ENCODE measurements at regions not wholly inside any gene's neighbourhood (a gene's known extent, or its start where the extent isn't known, plus 50 kb on each side); places are given as distances from the start of the nearest gene placed in this dataset.

DNA sequence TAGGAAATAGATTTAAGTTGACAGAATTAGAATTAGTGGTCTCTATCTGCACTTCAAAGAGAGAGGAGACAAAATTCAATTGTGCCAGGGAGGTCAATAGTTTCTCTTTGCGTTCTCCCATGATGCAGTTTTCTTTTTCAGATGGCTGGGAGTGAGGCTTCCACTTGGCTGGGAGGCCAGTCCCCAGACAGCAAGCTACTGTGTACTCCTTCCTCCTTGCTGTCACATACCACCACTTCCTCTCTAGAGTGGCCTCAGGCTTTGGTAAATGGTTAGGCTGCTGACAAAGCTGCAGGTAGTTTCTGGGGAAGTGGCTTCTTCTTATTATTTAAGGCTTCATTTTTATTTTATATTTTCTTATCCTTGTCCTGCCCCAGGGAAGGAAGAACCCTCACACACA is 106.2 kb upstream of the HS3ST4 start:
- Histone ChIP-seq H3K4me3 (ENCODE audit: low read depth, low read length) (no peak overlapping the region), H3K27me3 (ENCODE audit: control insufficient read depth, insufficient read depth, low read length) (no peaks in the 10 kb centered on the region), H3K36me3 (ENCODE audit: control insufficient read depth, insufficient read depth, low read length) (no peaks in the 10 kb centered on the region)
- no peak for FAIRE-seq
- no peak for DNase-seq (ENCODE audit: low read depth)
- TF ChIP-seq, protein P1, sequence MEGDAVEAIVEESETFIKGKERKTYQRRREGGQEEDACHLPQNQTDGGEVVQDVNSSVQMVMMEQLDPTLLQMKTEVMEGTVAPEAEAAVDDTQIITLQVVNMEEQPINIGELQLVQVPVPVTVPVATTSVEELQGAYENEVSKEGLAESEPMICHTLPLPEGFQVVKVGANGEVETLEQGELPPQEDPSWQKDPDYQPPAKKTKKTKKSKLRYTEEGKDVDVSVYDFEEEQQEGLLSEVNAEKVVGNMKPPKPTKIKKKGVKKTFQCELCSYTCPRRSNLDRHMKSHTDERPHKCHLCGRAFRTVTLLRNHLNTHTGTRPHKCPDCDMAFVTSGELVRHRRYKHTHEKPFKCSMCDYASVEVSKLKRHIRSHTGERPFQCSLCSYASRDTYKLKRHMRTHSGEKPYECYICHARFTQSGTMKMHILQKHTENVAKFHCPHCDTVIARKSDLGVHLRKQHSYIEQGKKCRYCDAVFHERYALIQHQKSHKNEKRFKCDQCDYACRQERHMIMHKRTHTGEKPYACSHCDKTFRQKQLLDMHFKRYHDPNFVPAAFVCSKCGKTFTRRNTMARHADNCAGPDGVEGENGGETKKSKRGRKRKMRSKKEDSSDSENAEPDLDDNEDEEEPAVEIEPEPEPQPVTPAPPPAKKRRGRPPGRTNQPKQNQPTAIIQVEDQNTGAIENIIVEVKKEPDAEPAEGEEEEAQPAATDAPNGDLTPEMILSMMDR (IDR thresholded peaks at IDR 0.05; ENCODE audit: insufficient read depth, low read length, severe bottlenecking), result no peak

DNA sequence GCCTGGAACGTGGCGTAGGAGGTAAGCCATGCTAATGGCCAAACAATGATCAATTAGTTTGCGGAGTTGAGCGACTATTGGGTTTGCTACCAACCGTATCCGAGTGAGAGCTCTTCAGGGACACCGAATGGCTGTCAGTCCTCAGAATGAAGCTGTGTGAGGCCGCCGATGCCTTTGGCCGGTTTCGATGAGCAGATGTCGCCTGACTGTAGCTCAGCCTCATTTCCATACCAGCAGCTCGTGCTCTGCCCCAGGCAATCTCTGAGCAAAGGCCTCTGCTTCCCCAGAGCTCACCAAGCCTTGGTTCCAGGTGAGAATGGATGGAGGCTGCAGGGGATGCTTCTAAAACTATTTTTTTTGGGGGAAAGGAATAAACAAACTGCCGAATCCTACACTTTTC is 111.7 kb upstream of the HS3ST4 start:
- no peak for DNase-seq (ENCODE audit: low read depth)
- Histone ChIP-seq H3K27me3 (ENCODE audit: control insufficient read depth, insufficient read depth, low read length) (no peaks in the 10 kb centered on the region), H3K4me3 (ENCODE audit: low read depth, low read length) (no peak overlapping the region), H3K36me3 (ENCODE audit: control insufficient read depth, insufficient read depth, low read length) (no peaks in the 10 kb centered on the region)
- TF ChIP-seq, protein P1 (IDR thresholded peaks at IDR 0.05; ENCODE audit: insufficient read depth, low read length, severe bottlenecking), result no peak
- no peak for FAIRE-seq

DNA sequence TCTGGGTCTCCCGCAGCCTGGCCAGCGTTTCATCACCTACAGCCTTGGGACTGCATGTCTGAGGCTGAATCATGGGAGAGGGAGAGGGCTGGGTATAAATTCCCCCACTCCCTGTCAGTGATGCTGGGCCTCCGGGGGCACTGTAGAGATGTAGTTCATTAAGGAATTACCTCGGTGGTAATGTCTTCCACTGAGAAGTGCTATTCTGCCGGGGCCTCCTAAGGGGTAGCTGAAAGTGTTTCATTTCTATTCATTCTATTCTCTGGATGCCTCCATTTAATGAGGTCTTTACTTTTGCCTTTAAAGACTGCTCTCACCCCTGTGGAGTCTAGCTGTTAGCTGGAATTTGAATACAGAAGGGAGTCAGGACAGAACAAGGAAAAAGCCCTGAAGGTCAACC is 116.4 kb upstream of the HS3ST4 start:
- TF ChIP-seq, protein P1 (IDR thresholded peaks at IDR 0.05; ENCODE audit: insufficient read depth, low read length, severe bottlenecking), result no peak
- H3K27me3 ChIP-seq (ENCODE audit: control insufficient read depth, insufficient read depth, low read length), result no peaks in the 10 kb centered on the region
- no peak for FAIRE-seq
- no peaks in the 10 kb centered on the region for H3K36me3 ChIP-seq (ENCODE audit: control insufficient read depth, insufficient read depth, low read length)
- no peak overlapping the region for H3K4me3 ChIP-seq (ENCODE audit: low read depth, low read length)
- DNase-seq (ENCODE audit: low read depth), result no peak

DNA sequence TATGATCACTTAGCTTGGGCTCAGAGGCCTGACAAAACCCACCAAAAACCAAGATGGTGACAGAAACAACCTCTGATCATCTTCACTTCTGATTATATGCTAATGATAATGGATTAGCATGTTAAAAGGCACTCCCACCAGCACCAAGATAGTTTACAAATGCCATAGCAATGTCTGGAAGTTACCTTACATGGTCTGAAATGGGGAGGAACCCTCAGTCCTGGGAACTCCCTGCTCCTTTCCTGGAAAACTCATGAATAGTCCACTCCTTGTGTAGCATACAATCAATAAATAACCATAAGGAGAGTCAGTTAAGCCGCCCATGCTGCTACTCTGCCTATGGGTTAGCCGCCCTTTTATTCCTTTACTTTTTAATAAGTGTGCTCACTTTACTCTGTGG is 120.0 kb upstream of the HS3ST4 start:
- DNase-seq (ENCODE audit: low read depth) (no peak), FAIRE-seq (no peak)
- H3K4me3 ChIP-seq (ENCODE audit: low read depth, low read length), result no peak overlapping the region
- no peaks in the 10 kb centered on the region for H3K27me3 ChIP-seq (ENCODE audit: control insufficient read depth, insufficient read depth, low read length)
- H3K36me3 ChIP-seq (ENCODE audit: control insufficient read depth, insufficient read depth, low read length), result no peaks in the 10 kb centered on the region
- TF ChIP-seq, protein P1 (IDR thresholded peaks at IDR 0.05; ENCODE audit: insufficient read depth, low read length, severe bottlenecking), result no peak

DNA sequence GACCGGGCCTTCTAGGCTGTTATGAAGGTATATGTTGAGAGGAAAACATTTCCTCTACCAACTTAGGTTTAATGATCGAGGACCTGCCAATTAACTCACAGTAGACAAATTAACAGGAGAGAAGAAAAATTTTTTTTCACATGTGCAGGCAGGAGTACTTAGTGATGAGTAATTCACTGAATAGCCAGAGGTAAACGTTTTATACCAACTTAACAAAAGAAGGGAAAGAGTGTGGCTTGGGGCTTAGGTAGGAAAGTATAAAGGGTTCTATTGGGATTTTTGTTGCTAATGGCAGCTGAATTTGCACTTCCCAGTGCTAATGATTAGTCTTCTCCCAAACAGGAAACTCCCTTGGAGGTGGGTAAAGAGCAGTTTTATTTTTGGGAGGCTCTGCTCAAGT is 121.6 kb upstream of the HS3ST4 start:
- DNase-seq (ENCODE audit: low read depth), result peak; percentile 36
- TF ChIP-seq, protein P1 (IDR thresholded peaks at IDR 0.05; ENCODE audit: insufficient read depth, low read length, severe bottlenecking), result no peak
- H3K27me3 ChIP-seq (ENCODE audit: control insufficient read depth, insufficient read depth, low read length), result no peaks in the 10 kb centered on the region
- no peaks in the 10 kb centered on the region for H3K36me3 ChIP-seq (ENCODE audit: control insufficient read depth, insufficient read depth, low read length)
- no peak for FAIRE-seq
- no peak overlapping the region for H3K4me3 ChIP-seq (ENCODE audit: low read depth, low read length)

DNA sequence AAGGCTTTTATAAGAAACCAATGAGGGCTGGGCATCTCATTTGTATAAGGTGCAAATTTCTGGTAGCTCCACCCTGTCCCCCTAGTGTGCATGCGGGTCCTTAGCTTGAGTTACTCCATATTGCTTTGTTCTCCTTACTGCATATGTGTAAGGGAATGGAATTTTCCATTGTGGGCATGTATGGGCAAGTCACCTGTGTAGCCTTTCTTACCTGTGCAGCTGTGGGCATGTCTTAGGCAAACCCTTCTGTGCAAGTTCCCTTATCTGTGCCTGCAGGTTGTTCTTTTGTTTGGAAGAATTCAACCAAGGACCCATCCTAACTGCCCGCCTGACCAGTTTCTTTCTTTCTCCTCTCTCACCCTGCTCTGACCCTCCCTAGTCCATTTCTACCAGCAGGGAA is 122.8 kb upstream of the HS3ST4 start:
- H3K36me3 ChIP-seq (ENCODE audit: control insufficient read depth, insufficient read depth, low read length), result no peaks in the 10 kb centered on the region
- FAIRE-seq (peak; percentile 83), DNase-seq (ENCODE audit: low read depth) (peak; percentile 84)
- H3K27me3 ChIP-seq (ENCODE audit: control insufficient read depth, insufficient read depth, low read length), result no peaks in the 10 kb centered on the region
- TF ChIP-seq, protein P1 (IDR thresholded peaks at IDR 0.05; ENCODE audit: insufficient read depth, low read length, severe bottlenecking), result no peak
- no peak overlapping the region for H3K4me3 ChIP-seq (ENCODE audit: low read depth, low read length)
